GM10266 (cell line): ENCODE measurements at regions not wholly inside any gene's neighbourhood (a gene's known extent, or its start where the extent isn't known, plus 50 kb on each side); places are given as distances from the start of the nearest gene placed in this dataset.

Source experiments
- DNase-seq: peaks from one replicate; pipeline ENCODE4 v3.0.0; 2012; ENCODE audit errors: extremely low spot score
- CTCF ChIP-seq: IDR thresholded peaks from 2 replicates; pipeline ENCODE4 v1.5.1; 2012; ENCODE audit warnings: mild to moderate bottlenecking, low read depth; ENCODE audit not compliant: control insufficient read depth, insufficient read depth; ENCODE audit errors: missing control alignments

- no peak for TF ChIP-seq CTCF
- no peak for DNase-seq
Observed at GRCh38 chr9:28215536-28216299, 642.4 kb upstream of the C9orf72 start.

GRCh38 chr9:28232686-28233085 is 659.4 kb upstream of the C9orf72 start:
- TF ChIP-seq CTCF = no peak
- no peak for DNase-seq

- TF ChIP-seq CTCF = no peak
- no peak for DNase-seq
Observed at GRCh38 chr9:28234133-28234893, 661.0 kb upstream of the C9orf72 start.

- DNase-seq = no peak
- no peak for TF ChIP-seq CTCF
Observed at GRCh38 chr9:28234894-28235277, 661.6 kb upstream of the C9orf72 start.

- DNase-seq = no peak
- no peak for TF ChIP-seq CTCF
Observed at GRCh38 chr9:28249424-28249823, 676.1 kb upstream of the C9orf72 start.

- TF ChIP-seq CTCF = no peak
- no peak for DNase-seq
Observed at GRCh38 chr9:28255174-28255573, 681.9 kb upstream of the C9orf72 start.

- DNase-seq = no peak
- no peak for TF ChIP-seq CTCF
Observed at GRCh38 chr9:28260330-28260729, 687.0 kb upstream of the C9orf72 start.
